ENCODE measurements at regions not wholly inside any gene's neighbourhood (a gene's known extent, or its start where the extent isn't known, plus 50 kb on each side); places are given as distances from the start of the nearest gene placed in this dataset.

DNA sequence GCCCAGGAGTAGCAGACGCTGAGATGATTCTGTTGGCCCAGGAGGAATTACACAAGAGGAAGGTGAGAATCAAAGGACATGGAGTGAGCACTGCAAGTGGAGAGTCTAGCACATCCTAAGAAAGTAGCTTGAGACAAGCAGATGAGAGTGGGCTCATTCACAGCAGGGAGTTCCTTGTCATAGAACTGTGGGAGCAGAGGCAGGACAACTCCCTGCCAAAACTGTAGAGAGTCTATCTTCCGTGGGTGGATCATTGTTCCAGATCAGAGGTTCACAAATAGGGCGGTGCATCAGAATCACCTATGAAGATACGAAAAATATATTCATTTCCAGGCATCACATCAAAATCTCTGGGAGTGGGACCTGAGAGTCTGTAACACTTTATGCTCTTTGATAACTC lies 288.9 kb upstream of the C16orf82 start:
- H4K20me1 ChIP-seq (ENCODE audit: control insufficient read depth, extremely low read depth, insufficient read depth, low read length), result no peaks in the 10 kb centered on the region
- H3K9me3 ChIP-seq (ENCODE audit: control insufficient read depth, low read depth, low read length), result peaks cover 2% of the 10 kb centered on the region
- H3K27ac ChIP-seq (ENCODE audit: control insufficient read depth, insufficient read depth, low read length), result no peak overlapping the region
- dilution Hi-C loops (cut with MboI; ENCODE audit: extremely low pct_ligation_motif_present, low sequenced_read_pairs), result no loop called here
- no peak overlapping the region for H3K4me2 ChIP-seq (ENCODE audit: control insufficient read depth, extremely low read depth, insufficient read depth, low read depth, low read length)
- no peak overlapping the region for H3K9ac ChIP-seq (ENCODE audit: control insufficient read depth, extremely low read depth, insufficient read depth, low read length)
- no peak for DNase-seq (ENCODE audit: low read depth, low spot score)
- no peak overlapping the region for H2AFZ ChIP-seq (ENCODE audit: control insufficient read depth, low read length)
- no peaks in the 10 kb centered on the region for H3K4me1 ChIP-seq (ENCODE audit: control insufficient read depth, extremely low read depth, insufficient read depth, low read length)
- no peaks in the 10 kb centered on the region for H3K27me3 ChIP-seq (ENCODE audit: control insufficient read depth, extremely low read depth, insufficient read depth, low read length)
- FAIRE-seq, result no peak
- no peaks in the 10 kb centered on the region for H3K36me3 ChIP-seq (ENCODE audit: control insufficient read depth in 2 of 2, extremely low read depth in 1 of 2, insufficient read depth in 2 of 2, low read length in 2 of 2)
- TF ChIP-seq EZH2 (IDR thresholded peaks at IDR 0.05; ENCODE audit: low read length), result no peak
- TF ChIP-seq, protein P1, sequence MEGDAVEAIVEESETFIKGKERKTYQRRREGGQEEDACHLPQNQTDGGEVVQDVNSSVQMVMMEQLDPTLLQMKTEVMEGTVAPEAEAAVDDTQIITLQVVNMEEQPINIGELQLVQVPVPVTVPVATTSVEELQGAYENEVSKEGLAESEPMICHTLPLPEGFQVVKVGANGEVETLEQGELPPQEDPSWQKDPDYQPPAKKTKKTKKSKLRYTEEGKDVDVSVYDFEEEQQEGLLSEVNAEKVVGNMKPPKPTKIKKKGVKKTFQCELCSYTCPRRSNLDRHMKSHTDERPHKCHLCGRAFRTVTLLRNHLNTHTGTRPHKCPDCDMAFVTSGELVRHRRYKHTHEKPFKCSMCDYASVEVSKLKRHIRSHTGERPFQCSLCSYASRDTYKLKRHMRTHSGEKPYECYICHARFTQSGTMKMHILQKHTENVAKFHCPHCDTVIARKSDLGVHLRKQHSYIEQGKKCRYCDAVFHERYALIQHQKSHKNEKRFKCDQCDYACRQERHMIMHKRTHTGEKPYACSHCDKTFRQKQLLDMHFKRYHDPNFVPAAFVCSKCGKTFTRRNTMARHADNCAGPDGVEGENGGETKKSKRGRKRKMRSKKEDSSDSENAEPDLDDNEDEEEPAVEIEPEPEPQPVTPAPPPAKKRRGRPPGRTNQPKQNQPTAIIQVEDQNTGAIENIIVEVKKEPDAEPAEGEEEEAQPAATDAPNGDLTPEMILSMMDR (optimal IDR thresholded peaks at IDR 0.05 in 1 of 3, IDR thresholded peaks at IDR 0.05 in 1 of 3, conservative IDR thresholded peaks at IDR 0.05 in 1 of 3; ENCODE audit: extremely low read depth in 1 of 3, insufficient read depth in 2 of 3, low read length in 3 of 3), result no peak
- no peaks in the 10 kb centered on the region for H3K9me1 ChIP-seq (ENCODE audit: control insufficient read depth, extremely low read depth, insufficient read depth, low read length)
- H3K4me3 ChIP-seq (ENCODE audit: control insufficient read depth in 2 of 3, extremely low read depth in 1 of 3, insufficient read depth in 2 of 3, low read depth in 1 of 3, low read length in 3 of 3), result no peak overlapping the region
- H3K79me2 ChIP-seq (ENCODE audit: control insufficient read depth, insufficient read depth, low read length), result no peaks in the 10 kb centered on the region

GRCh38 chr16:26787924-26788323 lies 278.8 kb upstream of the C16orf82 start:
- Histone ChIP-seq H3K4me1 (ENCODE audit: control insufficient read depth, extremely low read depth, insufficient read depth, low read length) (no peaks in the 10 kb centered on the region), H4K20me1 (ENCODE audit: control insufficient read depth, extremely low read depth, insufficient read depth, low read length) (no peaks in the 10 kb centered on the region), H3K9me1 (ENCODE audit: control insufficient read depth, extremely low read depth, insufficient read depth, low read length) (no peaks in the 10 kb centered on the region), H3K27ac (ENCODE audit: control insufficient read depth, insufficient read depth, low read length) (no peak overlapping the region), H3K9me3 (ENCODE audit: control insufficient read depth, low read depth, low read length) (no peaks in the 10 kb centered on the region), H3K27me3 (ENCODE audit: control insufficient read depth, extremely low read depth, insufficient read depth, low read length) (no peaks in the 10 kb centered on the region), H3K9ac (ENCODE audit: control insufficient read depth, extremely low read depth, insufficient read depth, low read length) (no peak overlapping the region), H3K36me3 (ENCODE audit: control insufficient read depth in 2 of 2, extremely low read depth in 1 of 2, insufficient read depth in 2 of 2, low read length in 2 of 2) (no peaks in the 10 kb centered on the region), H2AFZ (ENCODE audit: control insufficient read depth, low read length) (no peak overlapping the region), H3K4me2 (ENCODE audit: control insufficient read depth, extremely low read depth, insufficient read depth, low read depth, low read length) (no peak overlapping the region), H3K4me3 (ENCODE audit: control insufficient read depth in 2 of 3, extremely low read depth in 1 of 3, insufficient read depth in 2 of 3, low read depth in 1 of 3, low read length in 3 of 3) (no peak overlapping the region), H3K79me2 (ENCODE audit: control insufficient read depth, insufficient read depth, low read length) (no peaks in the 10 kb centered on the region)
- DNase-seq (ENCODE audit: low read depth, low spot score) (no peak), FAIRE-seq (no peak)
- dilution Hi-C loops (cut with MboI; ENCODE audit: extremely low pct_ligation_motif_present, low sequenced_read_pairs), result no loop called here
- TF ChIP-seq EZH2 (IDR thresholded peaks at IDR 0.05; ENCODE audit: low read length), result no peak

GRCh38 chr16:26791169-26791568 lies 275.6 kb upstream of the C16orf82 start:
- no peak overlapping the region for H3K27ac ChIP-seq (ENCODE audit: control insufficient read depth, insufficient read depth, low read length)
- no peaks in the 10 kb centered on the region for H3K9me1 ChIP-seq (ENCODE audit: control insufficient read depth, extremely low read depth, insufficient read depth, low read length)
- FAIRE-seq, result no peak
- H3K4me2 ChIP-seq (ENCODE audit: control insufficient read depth, extremely low read depth, insufficient read depth, low read depth, low read length), result no peak overlapping the region
- H3K79me2 ChIP-seq (ENCODE audit: control insufficient read depth, insufficient read depth, low read length), result no peaks in the 10 kb centered on the region
- H3K27me3 ChIP-seq (ENCODE audit: control insufficient read depth, extremely low read depth, insufficient read depth, low read length), result no peaks in the 10 kb centered on the region
- H4K20me1 ChIP-seq (ENCODE audit: control insufficient read depth, extremely low read depth, insufficient read depth, low read length), result no peaks in the 10 kb centered on the region
- H3K9ac ChIP-seq (ENCODE audit: control insufficient read depth, extremely low read depth, insufficient read depth, low read length), result no peak overlapping the region
- dilution Hi-C loops (cut with MboI; ENCODE audit: extremely low pct_ligation_motif_present, low sequenced_read_pairs), result no loop called here
- no peaks in the 10 kb centered on the region for H3K9me3 ChIP-seq (ENCODE audit: control insufficient read depth, low read depth, low read length)
- H3K36me3 ChIP-seq (ENCODE audit: control insufficient read depth in 2 of 2, extremely low read depth in 1 of 2, insufficient read depth in 2 of 2, low read length in 2 of 2), result no peaks in the 10 kb centered on the region
- no peak overlapping the region for H3K4me3 ChIP-seq (ENCODE audit: control insufficient read depth in 2 of 3, extremely low read depth in 1 of 3, insufficient read depth in 2 of 3, low read depth in 1 of 3, low read length in 3 of 3)
- H3K4me1 ChIP-seq (ENCODE audit: control insufficient read depth, extremely low read depth, insufficient read depth, low read length), result no peaks in the 10 kb centered on the region
- H2AFZ ChIP-seq (ENCODE audit: control insufficient read depth, low read length), result no peak overlapping the region
- TF ChIP-seq, protein P1 (optimal IDR thresholded peaks at IDR 0.05 in 1 of 3, IDR thresholded peaks at IDR 0.05 in 1 of 3, conservative IDR thresholded peaks at IDR 0.05 in 1 of 3; ENCODE audit: extremely low read depth in 1 of 3, insufficient read depth in 2 of 3, low read length in 3 of 3), result no peak
- TF ChIP-seq EZH2 (IDR thresholded peaks at IDR 0.05; ENCODE audit: low read length), result no peak
- DNase-seq (ENCODE audit: low read depth, low spot score), result no peak
